GM12864 (cell line): ENCODE measurements at regions not wholly inside any gene's neighbourhood (a gene's known extent, or its start where the extent isn't known, plus 50 kb on each side); places are given as distances from the start of the nearest gene placed in this dataset.
"Not testable (repeated sequence)": the region's sequence is repeated elsewhere in the genome, so short reads cannot be mapped to it uniquely, and the experiment has no call there.

Experiments
- DNase-seq: peaks from one replicate; pipeline ENCODE4 v3.0.0-alpha.2; 2011; ENCODE audit warnings: low read depth
- H3K4me3 ChIP-seq: 2 replicates; pipeline ENCODE4 v1.5.1; 2011; ENCODE audit warnings: mild to moderate bottlenecking, low read depth, low read length, control low read depth
- TF ChIP-seq, protein P1 (sequence below): IDR thresholded peaks from 2 replicates; pipeline ENCODE4 v1.5.1; 2011; ENCODE audit warnings: low read depth, mild to moderate bottlenecking, moderate library complexity, low read length, control low read depth, inconsistent platforms; ENCODE audit errors: missing control alignments

DNA sequence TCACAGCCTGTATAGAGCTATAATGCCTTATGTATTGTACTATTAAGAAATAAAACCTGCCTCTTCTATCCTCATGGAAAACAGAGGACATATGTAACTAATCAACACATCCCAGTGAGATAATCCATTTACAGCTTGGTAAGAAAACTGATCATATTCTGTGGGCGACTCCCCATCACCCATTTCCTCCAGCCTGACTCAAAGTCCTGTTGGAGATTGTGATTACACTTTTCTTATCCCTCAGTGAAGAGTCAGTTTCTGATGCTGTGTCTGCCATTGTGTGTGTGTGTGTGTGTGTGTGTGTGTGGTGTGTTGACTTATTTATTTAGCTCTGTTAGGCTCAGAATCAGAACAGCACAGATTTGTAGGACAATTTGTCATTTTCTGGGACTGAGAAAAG lies 212.8 kb downstream of the FGF9 start:
- DNase-seq, result no peak
- TF ChIP-seq, protein P1, sequence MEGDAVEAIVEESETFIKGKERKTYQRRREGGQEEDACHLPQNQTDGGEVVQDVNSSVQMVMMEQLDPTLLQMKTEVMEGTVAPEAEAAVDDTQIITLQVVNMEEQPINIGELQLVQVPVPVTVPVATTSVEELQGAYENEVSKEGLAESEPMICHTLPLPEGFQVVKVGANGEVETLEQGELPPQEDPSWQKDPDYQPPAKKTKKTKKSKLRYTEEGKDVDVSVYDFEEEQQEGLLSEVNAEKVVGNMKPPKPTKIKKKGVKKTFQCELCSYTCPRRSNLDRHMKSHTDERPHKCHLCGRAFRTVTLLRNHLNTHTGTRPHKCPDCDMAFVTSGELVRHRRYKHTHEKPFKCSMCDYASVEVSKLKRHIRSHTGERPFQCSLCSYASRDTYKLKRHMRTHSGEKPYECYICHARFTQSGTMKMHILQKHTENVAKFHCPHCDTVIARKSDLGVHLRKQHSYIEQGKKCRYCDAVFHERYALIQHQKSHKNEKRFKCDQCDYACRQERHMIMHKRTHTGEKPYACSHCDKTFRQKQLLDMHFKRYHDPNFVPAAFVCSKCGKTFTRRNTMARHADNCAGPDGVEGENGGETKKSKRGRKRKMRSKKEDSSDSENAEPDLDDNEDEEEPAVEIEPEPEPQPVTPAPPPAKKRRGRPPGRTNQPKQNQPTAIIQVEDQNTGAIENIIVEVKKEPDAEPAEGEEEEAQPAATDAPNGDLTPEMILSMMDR, result no peak
- no peak overlapping the region for H3K4me3 ChIP-seq

DNA sequence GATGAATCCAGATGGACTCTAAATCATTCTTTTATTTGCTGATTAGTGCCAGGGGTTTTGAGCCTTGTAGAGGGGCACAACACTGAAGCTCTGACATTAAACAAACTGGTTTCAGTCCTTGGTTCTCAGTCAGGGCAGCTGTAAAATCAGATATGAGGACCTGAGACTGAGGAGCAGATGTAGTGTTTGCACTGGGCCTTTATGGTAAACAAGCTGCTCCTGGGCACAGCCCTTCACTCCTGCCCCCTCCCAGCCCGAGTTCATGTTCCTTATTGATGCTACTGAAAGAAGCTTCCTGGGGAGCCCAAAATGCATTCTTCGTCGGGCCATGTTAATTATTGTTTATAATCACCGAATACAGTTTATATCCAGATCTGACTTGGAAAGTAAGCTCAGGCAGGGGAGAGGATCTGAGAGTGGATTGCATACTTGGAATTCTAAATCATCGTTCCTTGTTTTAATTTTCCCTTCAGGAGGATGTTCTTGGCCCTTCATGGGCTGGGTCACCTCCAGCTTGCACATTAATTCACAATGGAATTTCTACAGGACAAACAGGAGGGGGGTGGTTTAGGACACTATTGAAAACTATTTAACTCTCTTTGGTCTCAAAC lies 213.5 kb downstream of the FGF9 start:
- no peak overlapping the region for H3K4me3 ChIP-seq
- no peak for DNase-seq
- TF ChIP-seq, protein P1, result no peak

DNA sequence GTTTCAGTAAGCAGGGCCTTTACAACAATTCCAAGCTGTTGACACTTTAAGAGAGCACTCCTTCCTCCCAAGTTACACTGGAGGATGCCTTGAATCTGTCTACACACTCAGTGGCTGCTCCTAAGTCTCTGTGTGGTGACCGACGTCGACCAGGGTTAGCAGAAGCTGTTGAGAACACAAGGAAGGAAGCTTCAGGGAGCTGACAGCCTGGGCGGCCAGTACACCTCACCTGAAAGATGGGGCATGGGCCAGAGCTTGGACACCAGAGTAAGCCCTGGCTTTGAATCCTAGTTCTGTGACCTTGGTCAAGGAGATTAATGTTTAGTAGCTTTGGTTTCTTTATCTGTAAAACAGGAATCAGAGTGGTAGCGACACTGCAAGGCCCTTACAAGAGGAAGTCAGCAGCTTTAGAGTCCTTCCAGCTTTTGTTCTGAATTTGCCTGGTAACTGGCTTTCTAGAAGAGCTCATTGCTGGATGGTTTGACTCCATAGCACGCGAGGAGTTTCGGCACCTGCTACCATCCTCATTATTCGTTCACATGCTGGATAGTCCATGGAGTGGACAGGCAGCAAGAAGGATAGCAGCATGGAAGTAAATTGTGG lies 214.2 kb downstream of the FGF9 start:
- no peak overlapping the region for H3K4me3 ChIP-seq
- DNase-seq, result no peak
- TF ChIP-seq, protein P1, result no peak

DNA sequence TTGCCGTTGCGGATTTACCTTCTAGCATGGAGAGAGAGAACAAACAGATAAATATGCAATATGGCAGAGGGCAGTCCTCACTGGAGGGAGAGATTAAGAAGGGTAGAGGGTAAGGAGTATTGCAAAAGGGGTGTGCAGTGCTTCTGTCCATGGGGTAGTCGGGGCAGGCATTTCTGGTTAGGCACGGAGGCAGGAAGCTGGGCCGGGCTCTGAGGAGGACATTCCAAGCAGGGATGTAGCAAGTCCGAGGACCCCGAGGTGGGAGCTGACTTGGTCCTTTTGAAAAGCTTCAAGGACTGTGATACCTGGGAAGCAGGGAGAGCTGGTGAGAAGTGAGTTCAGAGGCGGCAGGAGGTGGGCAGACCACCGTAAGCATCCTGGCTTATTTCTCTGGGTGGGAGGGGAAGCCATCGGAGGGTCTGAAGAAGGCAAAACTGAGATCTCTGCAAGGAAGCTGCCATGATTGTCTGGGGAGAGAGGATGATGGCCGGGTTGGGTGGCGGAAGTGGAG lies 214.9 kb downstream of the FGF9 start:
- TF ChIP-seq, protein P1, result no peak
- DNase-seq, result no peak
- no peak overlapping the region for H3K4me3 ChIP-seq

DNA sequence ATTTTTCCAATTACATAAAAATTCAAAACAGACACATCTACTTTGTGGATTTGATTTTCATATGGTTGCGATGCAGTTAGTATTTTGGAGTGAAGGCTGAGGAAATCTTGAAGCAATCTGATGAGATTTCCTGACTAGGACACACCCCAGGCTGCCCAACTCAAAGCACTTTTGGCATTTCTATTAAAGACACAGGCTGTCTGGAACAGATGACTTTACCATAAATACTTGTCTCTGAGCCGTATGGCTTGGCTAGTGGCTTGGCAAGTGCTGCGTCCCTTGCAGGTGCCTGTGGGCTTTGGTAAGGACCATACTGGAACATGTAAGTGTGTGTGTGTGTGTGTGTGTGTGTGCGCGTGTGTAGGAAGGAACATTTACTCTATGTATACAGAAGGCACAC lies 218.8 kb downstream of the FGF9 start:
- no peak overlapping the region for H3K4me3 ChIP-seq
- TF ChIP-seq, protein P1, result no peak
- no peak for DNase-seq

DNA sequence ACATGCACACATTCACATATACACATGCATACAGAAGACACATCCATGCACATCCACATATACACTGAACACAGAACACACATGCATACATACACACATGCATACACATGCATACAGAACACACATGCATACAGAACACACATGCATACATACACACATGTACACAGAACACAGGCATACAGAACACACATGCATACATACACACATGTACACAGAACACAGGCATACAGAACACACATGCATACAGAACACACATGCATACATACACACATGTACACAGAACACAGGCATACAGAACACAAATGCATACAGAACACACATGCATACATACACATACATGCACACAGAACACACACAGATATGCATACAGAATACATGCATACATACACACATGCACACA lies 219.3 kb downstream of the FGF9 start:
- not testable (repeated sequence) for H3K4me3 ChIP-seq, DNase-seq

DNA sequence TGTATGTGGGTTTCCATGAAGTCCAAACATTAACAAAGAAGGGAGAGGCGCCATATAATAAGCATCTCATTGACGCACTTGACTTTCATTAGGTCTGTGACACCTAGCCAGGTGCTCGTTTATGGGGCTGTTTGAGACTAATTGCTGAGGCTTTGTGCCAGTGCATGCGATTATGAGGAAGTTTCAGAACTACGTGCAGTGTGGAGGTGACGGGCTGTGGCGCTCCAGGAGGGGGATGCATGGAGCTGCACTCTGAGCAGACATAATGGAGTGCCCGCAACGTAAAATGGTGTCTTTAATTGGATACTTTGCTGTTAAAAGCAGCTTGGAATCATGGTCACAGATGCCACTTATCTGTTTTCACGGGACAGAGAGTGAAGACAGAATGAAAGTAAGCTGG lies 223.2 kb downstream of the FGF9 start:
- no peak overlapping the region for H3K4me3 ChIP-seq
- DNase-seq, result no peak
- TF ChIP-seq, protein P1, result no peak
